ENCODE measurements at regions not wholly inside any gene's neighbourhood (a gene's known extent, or its start where the extent isn't known, plus 50 kb on each side); places are given as distances from the start of the nearest gene placed in this dataset.

- no peaks in the 10 kb centered on the region for H3K4me1 ChIP-seq (ENCODE audit: insufficient read depth)
- H3F3A ChIP-seq (ENCODE audit: insufficient read depth): no peaks in the 10 kb centered on the region
- TF ChIP-seq EZH2 (IDR thresholded peaks at IDR 0.05; ENCODE audit: insufficient read depth, poor library complexity, severe bottlenecking) (no peak), EZH2phosphoT487 (IDR thresholded peaks at IDR 0.05; ENCODE audit: insufficient read depth, low read depth) (no peak)
- no peak overlapping the region for H3K4me3 ChIP-seq
- no peak overlapping the region for H3K4me2 ChIP-seq (ENCODE audit: unreplicated experiment)
- H4K20me1 ChIP-seq (ENCODE audit: insufficient read depth): no peaks in the 10 kb centered on the region
- no peaks in the 10 kb centered on the region for H3K9me3 ChIP-seq (ENCODE audit: low read depth)
- H3K9ac ChIP-seq: no peak overlapping the region
- no peak overlapping the region for H3K27ac ChIP-seq
- no peak for DNase-seq
- no peaks in the 10 kb centered on the region for H3K9me2 ChIP-seq (ENCODE audit: insufficient read depth)
- no peaks in the 10 kb centered on the region for H3K79me2 ChIP-seq (ENCODE audit: insufficient read depth)
- H3K27me3 ChIP-seq (replicated peaks; ENCODE audit: insufficient read depth): no peaks in the 10 kb centered on the region
- no peaks in the 10 kb centered on the region for H3K36me3 ChIP-seq (ENCODE audit: low read depth)
- no peak overlapping the region for H2AFZ ChIP-seq
- 56 to 68% methylated on average over 2 of the region's 2 CpGs for WGBS, 2 experiments (ENCODE audit: low coverage in 1 of 2, low lambda C conversion rate in 2 of 2, missing lambda C conversion rate in 2 of 2)
- in situ Hi-C loops (cut with MboI): no loop called here
Measured at GRCh38 chr12:128114485-128114884, 152.5 kb upstream of the TMEM132C start.

- in situ Hi-C loops (cut with MboI): no loop called here
- H3K36me3 ChIP-seq (ENCODE audit: low read depth): no peaks in the 10 kb centered on the region
- no peak for TF ChIP-seq EZH2phosphoT487 (IDR thresholded peaks at IDR 0.05; ENCODE audit: insufficient read depth, low read depth)
- no peak for TF ChIP-seq EZH2 (IDR thresholded peaks at IDR 0.05; ENCODE audit: insufficient read depth, poor library complexity, severe bottlenecking)
- no peaks in the 10 kb centered on the region for H3K27me3 ChIP-seq (replicated peaks; ENCODE audit: insufficient read depth)
- no peak overlapping the region for H3K9ac ChIP-seq
- H3K9me2 ChIP-seq (ENCODE audit: insufficient read depth): no peaks in the 10 kb centered on the region
- H3K4me2 ChIP-seq (ENCODE audit: unreplicated experiment): no peak overlapping the region
- H2AFZ ChIP-seq: no peak overlapping the region
- WGBS, 2 experiments (ENCODE audit: low coverage in 1 of 2, low lambda C conversion rate in 2 of 2, missing lambda C conversion rate in 2 of 2): 40 to 41% methylated on average over 5 of the region's 5 CpGs
- H3K9me3 ChIP-seq (ENCODE audit: low read depth): no peaks in the 10 kb centered on the region
- no peaks in the 10 kb centered on the region for H3K4me1 ChIP-seq (ENCODE audit: insufficient read depth)
- H3F3A ChIP-seq (ENCODE audit: insufficient read depth): no peaks in the 10 kb centered on the region
- H3K27ac ChIP-seq: no peak overlapping the region
- no peak for DNase-seq
- H3K4me3 ChIP-seq: no peak overlapping the region
- H4K20me1 ChIP-seq (ENCODE audit: insufficient read depth): no peaks in the 10 kb centered on the region
- H3K79me2 ChIP-seq (ENCODE audit: insufficient read depth): no peaks in the 10 kb centered on the region
Measured at GRCh38 chr12:128116537-128116936, 150.4 kb upstream of the TMEM132C start.

GRCh38 chr12:128120035-128120434, 146.9 kb upstream of the TMEM132C start:
- TF ChIP-seq EZH2 (IDR thresholded peaks at IDR 0.05; ENCODE audit: insufficient read depth, poor library complexity, severe bottlenecking): no peak
- no peak for TF ChIP-seq EZH2phosphoT487 (IDR thresholded peaks at IDR 0.05; ENCODE audit: insufficient read depth, low read depth)
- H3K79me2 ChIP-seq (ENCODE audit: insufficient read depth): no peaks in the 10 kb centered on the region
- no peak for DNase-seq
- H3K9me2 ChIP-seq (ENCODE audit: insufficient read depth): no peaks in the 10 kb centered on the region
- H3K4me2 ChIP-seq (ENCODE audit: unreplicated experiment): no peak overlapping the region
- H3K9ac ChIP-seq: no peak overlapping the region
- in situ Hi-C loops (cut with MboI): no loop called here
- H2AFZ ChIP-seq: no peak overlapping the region
- H3K36me3 ChIP-seq (ENCODE audit: low read depth): no peaks in the 10 kb centered on the region
- no peak overlapping the region for H3K27ac ChIP-seq
- no peaks in the 10 kb centered on the region for H3K4me1 ChIP-seq (ENCODE audit: insufficient read depth)
- H4K20me1 ChIP-seq (ENCODE audit: insufficient read depth): no peaks in the 10 kb centered on the region
- no peak overlapping the region for H3K4me3 ChIP-seq
- H3K9me3 ChIP-seq (ENCODE audit: low read depth): no peaks in the 10 kb centered on the region
- no peaks in the 10 kb centered on the region for H3F3A ChIP-seq (ENCODE audit: insufficient read depth)
- H3K27me3 ChIP-seq (replicated peaks; ENCODE audit: insufficient read depth): no peaks in the 10 kb centered on the region
- WGBS, 2 experiments (ENCODE audit: low coverage in 1 of 2, low lambda C conversion rate in 2 of 2, missing lambda C conversion rate in 2 of 2): 50 to 53% methylated on average over 4 of the region's 4 CpGs

DNA sequence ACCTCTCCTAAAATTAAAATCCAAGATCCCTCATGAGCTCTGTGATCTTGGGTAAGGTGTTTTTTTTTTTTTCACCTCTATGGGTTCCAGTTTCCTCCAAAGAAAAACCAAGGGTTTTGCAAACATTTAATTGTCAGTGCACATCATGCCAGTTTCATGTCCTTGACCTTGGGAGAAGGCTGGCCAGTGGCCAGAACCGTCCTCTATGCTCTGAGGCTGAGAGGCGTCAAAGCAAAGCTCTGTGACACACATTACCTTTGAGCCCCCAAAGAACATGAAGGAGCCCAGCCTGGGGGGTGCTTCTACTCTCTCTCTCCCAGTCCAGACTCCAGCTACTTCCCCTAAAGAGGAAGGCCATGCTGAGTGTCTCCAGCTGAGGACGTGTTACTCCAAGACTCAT, 145.5 kb upstream of the TMEM132C start:
- no peak overlapping the region for H3K27ac ChIP-seq
- no peaks in the 10 kb centered on the region for H3K27me3 ChIP-seq (replicated peaks; ENCODE audit: insufficient read depth)
- WGBS, 2 experiments (ENCODE audit: low coverage in 1 of 2, low lambda C conversion rate in 2 of 2, missing lambda C conversion rate in 2 of 2): 24 to 25% methylated on average over 3 of the region's 3 CpGs
- H3K4me1 ChIP-seq (ENCODE audit: insufficient read depth): no peaks in the 10 kb centered on the region
- no peaks in the 10 kb centered on the region for H3K36me3 ChIP-seq (ENCODE audit: low read depth)
- H3F3A ChIP-seq (ENCODE audit: insufficient read depth): no peaks in the 10 kb centered on the region
- no peaks in the 10 kb centered on the region for H4K20me1 ChIP-seq (ENCODE audit: insufficient read depth)
- no peak overlapping the region for H2AFZ ChIP-seq
- H3K9ac ChIP-seq: no peak overlapping the region
- TF ChIP-seq EZH2phosphoT487 (IDR thresholded peaks at IDR 0.05; ENCODE audit: insufficient read depth, low read depth) (no peak), EZH2 (IDR thresholded peaks at IDR 0.05; ENCODE audit: insufficient read depth, poor library complexity, severe bottlenecking) (no peak)
- in situ Hi-C loops (cut with MboI): no loop called here
- H3K4me2 ChIP-seq (ENCODE audit: unreplicated experiment): no peak overlapping the region
- no peaks in the 10 kb centered on the region for H3K9me3 ChIP-seq (ENCODE audit: low read depth)
- H3K4me3 ChIP-seq: no peak overlapping the region
- DNase-seq: no peak
- no peaks in the 10 kb centered on the region for H3K79me2 ChIP-seq (ENCODE audit: insufficient read depth)
- H3K9me2 ChIP-seq (ENCODE audit: insufficient read depth): no peaks in the 10 kb centered on the region

DNA sequence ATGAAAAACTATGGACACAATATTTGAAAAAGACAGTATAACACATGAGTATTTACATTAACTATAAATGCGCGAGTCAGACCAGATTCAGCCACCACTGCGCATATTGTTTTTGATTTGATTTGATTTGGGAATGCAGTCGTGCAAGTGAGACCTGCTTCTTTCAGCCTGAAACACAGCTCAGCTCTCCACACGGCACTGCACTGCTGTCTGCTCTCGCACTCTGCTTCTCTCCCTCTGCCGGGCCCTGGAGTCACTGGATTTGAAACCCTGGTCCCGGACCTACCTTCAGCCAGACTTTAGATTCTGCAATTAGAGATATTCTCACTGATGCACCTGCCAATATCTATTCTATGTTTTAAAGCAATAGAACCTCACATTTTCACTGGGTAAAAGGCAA, 143.9 kb upstream of the TMEM132C start:
- no peaks in the 10 kb centered on the region for H3F3A ChIP-seq (ENCODE audit: insufficient read depth)
- no peaks in the 10 kb centered on the region for H3K9me3 ChIP-seq (ENCODE audit: low read depth)
- no peak for DNase-seq
- no peak overlapping the region for H3K4me3 ChIP-seq
- TF ChIP-seq EZH2phosphoT487 (IDR thresholded peaks at IDR 0.05; ENCODE audit: insufficient read depth, low read depth) (no peak), EZH2 (IDR thresholded peaks at IDR 0.05; ENCODE audit: insufficient read depth, poor library complexity, severe bottlenecking) (no peak)
- WGBS, 2 experiments (ENCODE audit: low coverage in 1 of 2, low lambda C conversion rate in 2 of 2, missing lambda C conversion rate in 2 of 2): 46 to 54% methylated on average over 8 of the region's 8 CpGs
- H3K79me2 ChIP-seq (ENCODE audit: insufficient read depth): no peaks in the 10 kb centered on the region
- no peak overlapping the region for H3K9ac ChIP-seq
- H2AFZ ChIP-seq: no peak overlapping the region
- no peaks in the 10 kb centered on the region for H3K4me1 ChIP-seq (ENCODE audit: insufficient read depth)
- no peak overlapping the region for H3K4me2 ChIP-seq (ENCODE audit: unreplicated experiment)
- H3K27me3 ChIP-seq (replicated peaks; ENCODE audit: insufficient read depth): no peaks in the 10 kb centered on the region
- H3K27ac ChIP-seq: no peak overlapping the region
- no peaks in the 10 kb centered on the region for H4K20me1 ChIP-seq (ENCODE audit: insufficient read depth)
- H3K9me2 ChIP-seq (ENCODE audit: insufficient read depth): no peaks in the 10 kb centered on the region
- in situ Hi-C loops (cut with MboI): no loop called here
- no peaks in the 10 kb centered on the region for H3K36me3 ChIP-seq (ENCODE audit: low read depth)

Measured in GM23248 (cell line).